GM19463 (cell line): ENCODE measurements at regions not wholly inside any gene's neighbourhood (a gene's known extent, or its start where the extent isn't known, plus 50 kb on each side); places are given as distances from the start of the nearest gene placed in this dataset.
"Not testable (repeated sequence)": the region's sequence is repeated elsewhere in the genome, so short reads cannot be mapped to it uniquely, and the experiment has no call there.

Source experiments
- ATAC-seq: cut with Tn5 transposase; IDR thresholded peaks from one replicate; pipeline ENCODE4 v1.9.1; 2021; ENCODE audit warnings: mild to moderate bottlenecking, moderate library complexity; ENCODE audit not compliant: unreplicated experiment

GRCh38 chrX:38937400-38937799 lies 136.1 kb downstream of the MID1IP1 start:
- ATAC-seq = no peak

GRCh38 chrX:38937926-38938325 lies 136.7 kb downstream of the MID1IP1 start:
- no peak for ATAC-seq

- ATAC-seq = no peak
These were observed 137.8 kb downstream of the MID1IP1 start for GRCh38 chrX:38939067-38939466.

GRCh38 chrX:38940547-38940946 lies 139.3 kb downstream of the MID1IP1 start:
- no peak for ATAC-seq

- ATAC-seq = no peak
These were observed 140.4 kb downstream of the MID1IP1 start for GRCh38 chrX:38941675-38942074.

- ATAC-seq = no peak
These were observed 141.9 kb downstream of the MID1IP1 start for GRCh38 chrX:38943120-38943519.

GRCh38 chrX:38948046-38948445 lies 146.8 kb downstream of the MID1IP1 start:
- ATAC-seq = no peak

- no peak for ATAC-seq
These were observed 153.3 kb downstream of the MID1IP1 start for GRCh38 chrX:38954520-38954919.

GRCh38 chrX:38959736-38960135 lies 158.5 kb downstream of the MID1IP1 start:
- no peak for ATAC-seq

GRCh38 chrX:38960137-38960536 lies 158.9 kb downstream of the MID1IP1 start:
- no peak for ATAC-seq

- no peak for ATAC-seq
These were observed 160.7 kb downstream of the MID1IP1 start for GRCh38 chrX:38961936-38962335.

GRCh38 chrX:38963244-38963643 lies 162.0 kb downstream of the MID1IP1 start:
- ATAC-seq = not testable (repeated sequence)

- ATAC-seq = no peak
These were observed 164.6 kb downstream of the MID1IP1 start for GRCh38 chrX:38965888-38966287.

GRCh38 chrX:38968344-38969216 lies 167.3 kb downstream of the MID1IP1 start:
- ATAC-seq = no peak

GRCh38 chrX:38970074-38970473 lies 168.8 kb downstream of the MID1IP1 start:
- ATAC-seq = peak; percentile 73

GRCh38 chrX:38970845-38971244 lies 169.6 kb downstream of the MID1IP1 start:
- no peak for ATAC-seq

- no peak for ATAC-seq
These were observed 172.1 kb downstream of the MID1IP1 start for GRCh38 chrX:38973322-38973721.

- no peak for ATAC-seq
These were observed 173.3 kb downstream of the MID1IP1 start for GRCh38 chrX:38974542-38974941.

GRCh38 chrX:38975368-38975942 lies 174.2 kb downstream of the MID1IP1 start:
- ATAC-seq = no peak

GRCh38 chrX:38982370-38982769 lies 181.1 kb downstream of the MID1IP1 start:
- ATAC-seq = peak; percentile 82

GRCh38 chrX:38982843-38983242 lies 181.6 kb downstream of the MID1IP1 start:
- ATAC-seq = no peak

- ATAC-seq = no peak
These were observed 184.1 kb downstream of the MID1IP1 start for GRCh38 chrX:38985375-38985774.
